ENCODE measurements at regions not wholly inside any gene's neighbourhood (a gene's known extent, or its start where the extent isn't known, plus 50 kb on each side); places are given as distances from the start of the nearest gene placed in this dataset.

DNA sequence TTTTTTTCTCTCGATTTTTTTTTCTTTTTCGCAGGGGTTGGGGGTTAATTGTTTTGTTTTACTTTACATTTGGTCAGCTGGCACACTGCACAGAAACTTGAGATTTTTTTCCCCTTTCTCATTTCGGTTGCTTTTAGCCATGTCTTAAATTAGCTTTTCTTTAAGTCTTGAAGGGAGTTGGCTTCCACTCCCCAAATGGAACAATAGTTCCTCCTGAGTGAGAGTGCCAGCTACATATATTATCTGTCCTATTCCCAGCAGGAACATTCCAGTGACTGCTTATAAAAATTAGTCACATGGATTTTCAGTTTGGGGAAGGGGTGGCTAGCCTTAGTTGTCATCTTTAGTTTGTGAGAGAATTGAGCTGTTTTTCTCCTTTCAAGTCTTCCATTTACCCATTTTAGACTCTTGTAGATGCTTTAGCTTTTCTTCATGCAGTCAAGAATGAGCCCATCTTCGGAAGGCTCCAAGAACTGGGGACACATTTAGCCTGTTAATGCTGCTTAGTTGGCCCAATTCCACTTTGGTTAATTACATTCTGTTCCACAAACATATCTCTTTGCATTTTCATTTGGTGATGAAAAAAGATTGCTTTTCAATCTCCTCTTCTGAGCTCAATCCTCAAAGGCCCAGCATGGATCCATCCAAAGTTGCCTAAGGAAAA, 510.1 kb upstream of the CXADR start:
- DNase-seq: peak in 1 of 3 donors; percentile 10

DNA sequence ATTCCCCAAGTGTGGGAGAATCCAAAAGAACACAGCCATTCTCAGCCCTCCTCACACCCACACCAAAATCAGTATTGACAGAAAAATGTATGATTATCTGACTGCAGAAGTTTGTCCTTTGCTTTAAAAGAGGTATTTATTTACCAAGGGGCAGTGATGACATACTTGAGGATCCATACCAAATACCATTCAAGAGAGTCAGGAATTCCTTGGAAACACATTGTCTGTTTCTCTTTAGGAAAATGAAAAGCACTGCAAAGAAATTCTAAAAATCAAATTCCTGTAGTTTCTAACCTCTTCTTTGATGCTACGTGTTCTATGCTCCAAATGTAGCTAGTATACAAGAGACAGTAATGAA, 509.6 kb upstream of the CXADR start:
- DNase-seq: peak in 2 of 3 donors; percentile 24 to 32

DNA sequence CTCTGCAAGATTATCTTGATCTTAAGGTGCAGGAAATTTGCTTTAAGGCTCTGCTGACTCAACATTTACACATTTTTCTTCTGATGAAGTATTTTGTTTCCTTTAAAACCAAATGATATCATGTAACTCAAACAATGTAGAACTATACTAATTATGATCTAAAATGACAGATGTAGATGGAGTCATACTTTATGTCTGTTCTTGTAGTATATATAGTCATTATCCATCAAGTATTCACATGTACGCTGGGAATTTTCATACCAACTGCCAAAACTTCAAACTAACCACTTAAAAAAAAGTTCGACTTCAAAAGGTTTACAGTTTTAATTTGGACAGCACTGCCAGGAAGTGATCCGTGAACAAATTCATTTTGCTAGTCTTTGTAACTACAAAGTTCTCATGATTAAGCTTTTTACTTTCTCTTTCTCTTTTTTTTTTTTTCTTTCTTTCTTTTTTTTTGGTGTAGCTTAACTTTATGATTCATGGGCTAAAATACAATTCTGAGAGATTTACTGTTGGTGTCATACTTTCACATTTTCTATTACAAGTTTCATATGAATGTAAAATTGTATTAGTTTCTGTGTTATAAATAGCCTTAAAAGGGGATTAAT, 509.0 kb upstream of the CXADR start:
- DNase-seq: peak in 2 of 3 donors; percentile 6 to 20

- no peak for DNase-seq
Measured at GRCh38 chr21:17032141-17032655, 480.6 kb upstream of the CXADR start.

DNA sequence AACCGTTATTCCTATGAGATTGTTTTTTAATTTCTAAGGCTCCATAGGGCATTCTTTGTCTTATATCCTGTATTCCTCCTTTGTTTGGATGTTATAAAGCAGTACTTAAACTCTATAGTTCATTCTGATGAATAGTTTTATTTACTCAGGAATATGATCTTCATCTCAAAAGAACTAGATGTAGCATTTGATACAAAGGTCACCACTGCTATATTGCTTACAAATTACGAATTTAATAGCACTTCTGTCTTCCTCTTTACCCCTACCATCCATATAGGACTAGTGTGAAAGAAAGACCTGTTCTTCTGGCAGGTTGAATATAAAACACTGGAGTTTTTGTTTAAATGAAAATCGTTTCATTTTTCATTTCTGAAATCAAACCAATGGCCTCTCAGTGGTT, 468.1 kb upstream of the CXADR start:
- DNase-seq: no peak

DNA sequence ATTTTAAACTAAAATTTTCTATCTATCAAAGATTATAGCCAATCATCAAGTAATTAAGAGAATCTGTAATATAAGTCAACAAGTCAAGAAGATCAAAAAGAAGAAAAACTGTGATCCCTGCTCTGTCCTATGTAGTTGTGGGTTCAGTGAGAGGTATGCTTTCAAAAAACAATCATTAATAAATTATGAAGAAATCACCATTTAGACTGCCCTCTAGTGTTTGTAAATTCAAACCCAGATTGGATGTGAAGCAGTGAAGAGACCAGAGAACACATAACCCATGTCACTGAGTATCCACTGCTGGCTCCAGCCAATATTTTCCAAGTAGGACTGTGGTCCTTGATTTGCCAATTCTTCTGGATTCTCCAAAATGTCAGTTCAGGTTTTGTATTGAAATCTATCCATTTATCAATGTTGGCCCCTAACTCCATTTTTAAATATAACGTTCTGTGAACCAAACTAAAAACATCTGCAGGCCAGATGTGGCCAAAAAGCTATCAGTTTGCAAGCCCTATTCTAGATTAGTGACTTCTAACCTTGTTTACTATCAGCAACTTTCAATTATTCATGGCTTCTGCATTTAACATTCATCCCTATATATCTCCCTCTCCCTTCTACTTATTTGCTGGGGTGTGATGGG, 467.5 kb upstream of the CXADR start:
- DNase-seq: peak in 1 of 3 donors; percentile 41

- no peak for DNase-seq
Measured at GRCh38 chr21:17048974-17049373, 463.9 kb upstream of the CXADR start.

- DNase-seq: no peak
Measured at GRCh38 chr21:17050156-17050555, 462.7 kb upstream of the CXADR start.

- no peak for DNase-seq
Measured at GRCh38 chr21:17050646-17051045, 462.2 kb upstream of the CXADR start.

DNA sequence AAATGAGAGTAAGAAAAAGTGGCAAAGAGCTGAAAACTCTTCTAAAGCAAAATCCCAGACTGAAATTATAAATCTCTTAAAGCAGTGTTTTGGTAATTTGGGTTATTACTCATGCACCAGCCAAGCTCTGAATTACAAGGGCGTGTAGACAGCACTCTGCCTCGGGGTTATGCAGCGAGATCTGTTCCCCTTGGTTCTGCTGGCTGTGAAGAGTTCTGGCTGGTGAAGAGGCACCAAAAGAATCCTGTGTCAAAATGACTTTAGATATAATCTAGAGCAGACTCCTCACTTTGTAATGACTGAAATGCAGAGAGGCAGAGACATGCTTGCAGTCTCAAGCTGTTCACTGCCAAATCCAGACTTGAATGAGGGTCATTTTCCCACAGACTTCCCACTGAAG, 461.8 kb upstream of the CXADR start:
- DNase-seq: no peak

DNA sequence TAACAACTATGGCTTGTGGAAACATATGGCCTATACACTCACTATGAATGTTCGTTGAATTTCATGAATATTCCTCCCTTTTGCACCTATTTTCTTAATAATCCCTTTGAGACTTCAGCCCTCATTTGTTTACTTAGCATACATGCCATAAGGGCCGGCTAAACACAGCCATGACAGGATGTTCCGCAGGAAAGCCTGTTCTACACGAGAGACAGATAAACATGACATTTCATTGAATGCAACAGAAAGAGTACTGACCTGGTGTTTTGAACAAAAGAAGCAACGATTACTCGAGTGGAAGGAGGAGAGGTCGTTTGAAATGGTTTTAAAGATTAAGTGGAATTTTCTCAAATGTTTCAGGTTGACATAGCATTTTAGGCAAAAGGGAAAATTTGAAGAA, 459.5 kb upstream of the CXADR start:
- no peak for DNase-seq

DNA sequence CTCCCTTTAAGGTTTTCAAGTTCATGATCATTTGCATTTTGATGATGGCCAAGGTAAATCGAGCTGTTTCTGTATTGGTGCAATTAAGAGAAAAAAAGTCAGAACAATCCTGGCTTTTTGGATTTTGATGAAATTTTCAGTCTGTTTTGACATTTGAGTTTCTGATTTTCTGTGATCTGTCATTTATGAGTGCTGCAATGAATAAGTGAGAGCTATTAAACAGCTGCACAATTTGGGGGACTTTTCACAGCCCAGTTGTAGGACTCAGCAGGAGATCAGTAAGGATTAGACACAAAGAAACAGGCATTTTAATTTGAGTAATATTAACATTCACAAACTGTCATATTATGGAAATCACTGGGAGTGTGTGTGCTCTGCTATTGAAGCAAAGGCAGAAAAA, 452.9 kb upstream of the CXADR start:
- DNase-seq: no peak

DNA sequence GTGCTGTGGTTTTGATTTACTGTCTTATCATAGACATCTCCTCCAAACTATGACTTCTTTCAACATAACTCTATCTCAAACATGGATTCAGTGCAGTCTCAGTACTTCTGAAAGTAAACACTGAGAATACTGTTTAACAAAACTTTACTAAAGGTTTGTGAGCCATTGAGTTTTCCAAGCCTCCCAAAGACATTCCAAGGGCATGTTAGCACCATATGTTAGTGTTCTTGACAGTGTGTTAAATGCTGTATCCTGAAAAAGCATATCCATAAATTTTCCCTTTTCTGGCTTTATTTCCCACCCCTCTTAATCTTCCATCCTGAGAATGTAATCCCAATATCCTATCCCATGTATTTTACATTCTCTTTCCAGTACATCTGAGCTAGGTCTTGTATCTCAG, 446.8 kb upstream of the CXADR start:
- DNase-seq: no peak

- DNase-seq: no peak
Measured at GRCh38 chr21:17071093-17071492, 441.8 kb upstream of the CXADR start.

DNA sequence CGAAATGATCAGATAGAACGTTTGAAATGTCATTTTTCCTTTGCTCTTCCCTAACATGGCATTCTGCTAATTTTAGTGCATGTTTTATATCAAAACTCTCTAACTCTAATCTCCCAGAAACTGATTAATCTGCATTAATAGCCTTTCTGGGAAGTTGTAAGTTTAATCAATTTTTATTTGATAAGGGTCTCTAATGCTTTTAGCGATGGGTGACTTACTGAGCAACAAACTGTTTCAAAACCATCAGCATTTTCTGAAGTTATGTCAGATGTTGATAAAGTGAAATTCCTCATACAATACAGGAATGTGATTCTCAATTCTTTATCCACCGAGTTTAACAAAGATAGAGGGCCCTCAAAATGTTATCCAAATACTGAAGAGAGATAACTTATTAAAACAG, 431.6 kb upstream of the CXADR start:
- DNase-seq: no peak

DNA sequence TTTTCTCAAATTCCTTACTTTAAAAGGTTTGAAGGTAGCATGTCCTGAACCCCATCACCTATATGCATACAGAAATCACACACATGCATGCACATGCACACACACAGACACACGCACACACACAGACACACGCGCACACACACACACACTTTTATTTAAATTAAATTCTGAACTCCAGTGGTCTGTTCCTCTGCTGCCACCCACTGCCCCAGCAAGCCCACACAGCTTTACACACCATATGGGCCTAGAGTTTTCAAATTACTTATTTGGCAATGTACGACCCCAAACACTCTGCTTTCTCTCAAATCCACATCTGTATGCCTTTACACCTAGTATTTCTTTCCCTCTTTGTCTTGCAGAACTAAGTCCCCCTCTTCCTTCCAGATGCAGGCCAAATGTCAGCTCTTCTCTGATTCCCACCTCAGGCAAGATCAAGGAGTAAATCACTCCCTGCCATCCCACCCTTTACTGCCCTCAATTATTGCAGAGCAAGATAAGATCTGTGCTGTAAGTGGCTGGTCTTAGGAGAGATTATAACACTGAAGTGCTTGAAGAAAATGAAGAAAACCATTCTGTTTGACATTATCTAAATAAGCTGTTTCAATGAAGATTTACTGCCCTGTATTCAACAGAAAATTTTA, 429.9 kb upstream of the CXADR start:
- DNase-seq: no peak

GRCh38 chr21:17085707-17086106, 427.1 kb upstream of the CXADR start:
- DNase-seq: peak; percentile 10 to 54 (median 20)

- DNase-seq: no peak
Measured at GRCh38 chr21:17088500-17088899, 424.3 kb upstream of the CXADR start.

DNA sequence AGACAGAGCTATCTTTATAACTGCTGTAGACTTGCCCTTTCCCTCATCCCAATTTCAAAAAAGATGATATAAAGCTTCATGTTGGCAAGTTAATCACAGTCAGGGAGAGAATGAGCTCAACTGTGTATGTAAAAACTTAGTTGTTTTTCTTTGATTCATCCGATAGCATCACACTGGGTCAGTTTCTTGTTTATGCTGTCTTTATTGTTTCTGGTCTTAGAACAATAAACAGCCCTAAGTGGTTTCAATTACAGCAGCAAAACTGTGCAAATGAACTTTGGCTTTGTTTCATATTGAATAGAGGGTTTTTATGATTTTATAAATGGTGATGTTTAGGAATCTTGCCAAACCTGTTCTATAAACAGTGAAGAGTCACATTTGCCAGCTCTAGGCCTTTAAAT, 423.8 kb upstream of the CXADR start:
- DNase-seq: peak in 2 of 3 donors; percentile 13 to 64

DNA sequence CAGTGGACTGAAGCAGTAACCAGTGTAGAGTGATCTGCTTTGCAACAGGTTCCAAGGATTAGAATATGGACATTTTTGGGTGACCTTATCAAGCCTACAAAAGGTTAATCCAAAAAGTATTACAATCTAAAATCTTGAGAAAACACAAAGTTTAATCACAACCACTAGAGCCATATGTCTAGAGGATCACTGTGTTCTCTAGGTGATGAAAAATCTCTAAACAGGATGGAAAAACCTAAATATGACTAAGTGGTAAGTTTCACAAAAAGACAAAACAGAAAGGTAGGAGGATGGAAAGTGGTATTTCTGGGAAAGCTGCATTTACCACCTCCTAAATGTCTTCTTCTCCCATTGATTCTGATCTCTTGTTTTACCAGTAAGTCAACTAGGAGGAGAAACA, 411.1 kb upstream of the CXADR start:
- no peak for DNase-seq

DNA sequence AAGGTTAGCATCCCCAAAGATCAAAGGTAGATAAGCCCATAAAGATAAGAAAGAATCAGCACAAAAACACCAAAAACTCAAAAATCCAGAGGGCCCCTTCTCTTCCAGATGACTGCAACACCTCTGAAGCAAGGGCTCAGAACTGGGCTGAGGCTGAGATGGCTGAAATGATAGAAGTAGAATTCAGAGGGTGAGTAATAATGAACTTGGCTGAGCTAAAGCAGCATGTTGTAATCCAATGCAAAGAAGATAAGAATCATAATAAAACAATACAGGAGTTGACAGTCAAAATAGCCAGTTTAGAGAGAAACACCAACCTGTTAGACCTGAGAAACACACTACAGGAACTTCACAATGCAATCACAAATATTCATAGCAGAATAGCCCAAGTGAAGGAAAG, 406.9 kb upstream of the CXADR start:
- no peak for DNase-seq

DNA sequence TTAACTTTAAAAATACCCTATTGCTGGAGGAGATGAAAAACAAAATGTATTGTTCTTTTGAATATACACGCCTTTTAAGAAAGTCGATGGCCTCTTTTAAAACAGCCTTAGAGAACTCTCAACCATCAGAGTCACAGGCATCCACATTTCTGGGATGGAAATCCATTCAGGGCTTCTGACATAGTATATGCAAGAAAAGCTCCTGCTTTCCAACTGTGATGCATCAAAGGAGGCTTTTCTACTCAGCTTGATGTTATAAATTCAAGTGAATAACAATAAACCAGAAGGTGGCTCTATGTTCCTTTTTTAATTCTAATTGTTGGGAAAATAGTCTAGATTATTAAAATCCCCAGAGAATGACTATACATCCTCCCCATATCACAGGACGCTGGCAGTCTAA, 398.8 kb upstream of the CXADR start:
- DNase-seq: no peak
